LNCAP (cell line): ENCODE measurements at regions not wholly inside any gene's neighbourhood (a gene's known extent, or its start where the extent isn't known, plus 50 kb on each side); places are given as distances from the start of the nearest gene placed in this dataset.

ENCODE experiments used
- TF ChIP-seq, protein P1 (sequence below): fragments of 450-650 bp; IDR thresholded peaks from 2 replicates; pipeline ENCODE4 v1.5.1; 2017; ENCODE audit warnings: mild to moderate bottlenecking

DNA sequence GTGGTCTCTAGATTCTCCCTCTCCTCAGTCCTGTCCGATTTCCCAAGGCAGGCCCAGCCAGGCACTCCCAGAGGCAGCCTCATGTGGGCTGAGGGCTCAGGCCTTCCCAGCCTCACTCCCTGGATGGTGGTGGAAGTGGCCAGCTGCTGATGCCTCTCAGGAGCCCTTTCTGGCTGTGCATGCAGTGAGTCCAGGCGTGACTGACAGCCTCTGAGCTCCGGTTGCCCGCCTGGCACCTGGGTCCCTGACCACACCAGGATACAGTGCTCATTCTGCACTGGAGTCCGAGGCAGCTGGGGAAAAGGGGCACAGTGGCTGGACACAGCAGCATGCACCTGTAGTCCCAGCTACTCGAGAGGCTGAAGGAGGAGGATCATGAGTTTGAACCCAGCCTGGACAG is 132.6 kb downstream of the CUL2 start:
- TF ChIP-seq, protein P1, sequence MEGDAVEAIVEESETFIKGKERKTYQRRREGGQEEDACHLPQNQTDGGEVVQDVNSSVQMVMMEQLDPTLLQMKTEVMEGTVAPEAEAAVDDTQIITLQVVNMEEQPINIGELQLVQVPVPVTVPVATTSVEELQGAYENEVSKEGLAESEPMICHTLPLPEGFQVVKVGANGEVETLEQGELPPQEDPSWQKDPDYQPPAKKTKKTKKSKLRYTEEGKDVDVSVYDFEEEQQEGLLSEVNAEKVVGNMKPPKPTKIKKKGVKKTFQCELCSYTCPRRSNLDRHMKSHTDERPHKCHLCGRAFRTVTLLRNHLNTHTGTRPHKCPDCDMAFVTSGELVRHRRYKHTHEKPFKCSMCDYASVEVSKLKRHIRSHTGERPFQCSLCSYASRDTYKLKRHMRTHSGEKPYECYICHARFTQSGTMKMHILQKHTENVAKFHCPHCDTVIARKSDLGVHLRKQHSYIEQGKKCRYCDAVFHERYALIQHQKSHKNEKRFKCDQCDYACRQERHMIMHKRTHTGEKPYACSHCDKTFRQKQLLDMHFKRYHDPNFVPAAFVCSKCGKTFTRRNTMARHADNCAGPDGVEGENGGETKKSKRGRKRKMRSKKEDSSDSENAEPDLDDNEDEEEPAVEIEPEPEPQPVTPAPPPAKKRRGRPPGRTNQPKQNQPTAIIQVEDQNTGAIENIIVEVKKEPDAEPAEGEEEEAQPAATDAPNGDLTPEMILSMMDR, result no peak

DNA sequence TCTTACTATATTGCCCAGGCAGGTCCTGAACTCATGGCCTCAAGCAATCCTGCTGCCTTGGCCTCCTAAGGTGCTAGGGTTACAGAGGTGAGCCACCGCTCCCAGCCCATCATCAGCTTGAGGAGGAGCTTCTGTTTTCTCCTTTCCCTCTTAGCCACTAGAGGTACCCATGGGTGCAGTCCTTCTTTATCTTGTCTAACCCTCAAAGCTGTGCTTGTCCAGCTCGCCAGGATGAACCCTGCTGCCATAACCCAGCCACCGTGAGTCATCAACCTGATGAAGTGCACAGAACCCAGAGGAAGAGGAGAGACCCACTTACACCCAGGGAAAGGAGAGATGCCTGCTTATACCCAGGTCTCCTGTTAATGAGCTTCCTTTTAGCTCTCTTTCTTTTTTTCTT is 133.4 kb downstream of the CUL2 start:
- TF ChIP-seq, protein P1, result no peak

DNA sequence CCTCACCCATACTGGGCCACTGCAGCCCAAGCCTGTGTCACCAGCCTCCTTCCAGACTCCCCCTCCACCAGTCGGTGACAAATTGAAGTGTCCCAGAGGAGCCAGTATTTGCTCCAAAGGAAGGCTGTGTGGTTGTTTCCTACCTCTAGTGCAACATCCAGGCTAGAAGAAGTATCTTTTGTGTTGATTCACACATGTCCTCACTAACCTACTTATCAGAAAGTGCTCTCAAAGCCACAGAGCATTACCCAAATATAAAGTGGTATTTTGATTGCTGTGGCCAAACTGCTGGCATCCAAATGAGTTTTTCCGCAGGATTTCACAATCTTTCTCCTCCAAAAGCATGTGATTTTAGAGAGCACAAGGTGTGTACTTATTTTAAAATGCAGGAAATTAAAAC is 134.8 kb downstream of the CUL2 start:
- TF ChIP-seq, protein P1, result no peak

DNA sequence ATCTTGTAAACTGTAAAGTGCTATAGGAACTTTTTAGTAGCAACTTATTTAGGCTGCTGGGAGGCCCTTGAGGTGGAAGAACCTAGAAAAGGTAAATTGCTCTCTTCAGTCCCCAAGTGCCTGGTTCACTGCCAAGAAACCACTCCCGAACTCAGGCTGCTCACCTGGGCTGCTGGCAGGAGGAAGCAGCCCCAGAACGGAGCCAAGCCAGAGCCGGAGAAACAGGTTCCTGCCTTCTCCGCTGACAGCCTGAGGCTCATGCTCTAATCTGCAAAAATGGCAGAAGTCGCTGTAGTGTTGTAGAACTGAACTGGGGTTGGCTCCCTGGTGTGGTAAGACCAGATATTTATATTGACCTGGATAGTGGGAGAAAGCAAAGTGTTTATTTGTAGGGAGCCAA is 136.0 kb downstream of the CUL2 start:
- TF ChIP-seq, protein P1, result no peak

DNA sequence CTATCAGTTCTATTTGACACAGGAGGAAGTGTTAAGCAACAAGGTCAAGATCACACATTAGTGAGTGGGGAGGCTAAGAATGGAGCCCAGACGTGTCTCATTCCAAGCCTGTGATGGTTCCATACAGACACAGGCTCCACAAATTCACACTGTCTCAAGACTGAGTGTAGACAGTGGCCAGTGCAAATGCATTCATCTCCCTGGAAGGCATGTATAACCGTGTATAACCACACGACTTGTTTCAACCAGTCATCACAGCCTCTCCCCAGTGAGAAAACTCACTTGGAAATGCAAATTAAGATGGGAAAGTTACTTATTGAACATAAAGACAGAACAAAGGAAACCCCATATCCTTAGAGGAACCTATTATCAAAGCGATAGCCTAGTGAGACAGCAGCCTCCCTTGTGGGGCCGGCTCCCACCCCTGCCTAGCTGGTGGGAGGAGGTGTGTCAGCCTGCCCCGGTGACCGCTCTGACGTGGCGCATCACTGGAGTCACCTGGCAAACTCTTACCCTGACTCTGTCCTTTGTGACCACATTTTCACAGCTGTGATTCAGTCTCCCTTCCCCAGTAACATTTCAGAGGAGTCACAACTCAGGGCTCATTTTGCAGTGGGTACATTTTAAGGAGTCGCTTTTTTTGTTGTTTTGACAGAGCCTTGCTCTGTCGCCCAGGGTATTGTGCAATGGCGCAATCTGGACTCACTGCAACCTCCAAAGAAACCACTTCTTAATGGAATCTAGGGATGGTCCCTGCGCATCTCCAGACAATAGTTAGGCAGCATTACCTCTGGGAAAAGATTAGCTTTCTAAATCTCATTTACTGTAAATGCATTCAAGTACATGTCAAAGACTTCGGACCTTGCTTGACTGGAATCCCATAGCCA is 126.6 kb upstream of the PARD3 start:
- TF ChIP-seq, protein P1, result no peak

DNA sequence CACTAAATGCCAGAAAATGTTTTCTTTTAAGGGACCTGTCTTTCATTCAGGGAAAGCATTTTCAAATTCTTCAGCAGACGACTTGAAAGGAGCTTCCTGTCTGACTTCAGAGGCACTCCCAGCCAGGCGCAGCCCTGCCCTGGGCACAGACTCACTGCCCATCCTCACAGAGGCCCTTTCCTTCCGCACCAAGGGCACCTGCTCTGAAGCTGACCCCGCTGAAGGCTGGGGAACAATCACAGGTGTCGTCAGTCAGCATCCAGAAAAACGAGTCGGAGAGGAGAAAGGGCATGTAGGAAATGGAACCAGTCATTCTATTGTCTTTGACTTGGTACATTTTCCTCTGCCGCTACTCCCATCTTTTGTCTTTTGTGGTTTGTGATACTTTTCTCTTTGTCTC is 125.3 kb upstream of the PARD3 start:
- TF ChIP-seq, protein P1, result no peak

DNA sequence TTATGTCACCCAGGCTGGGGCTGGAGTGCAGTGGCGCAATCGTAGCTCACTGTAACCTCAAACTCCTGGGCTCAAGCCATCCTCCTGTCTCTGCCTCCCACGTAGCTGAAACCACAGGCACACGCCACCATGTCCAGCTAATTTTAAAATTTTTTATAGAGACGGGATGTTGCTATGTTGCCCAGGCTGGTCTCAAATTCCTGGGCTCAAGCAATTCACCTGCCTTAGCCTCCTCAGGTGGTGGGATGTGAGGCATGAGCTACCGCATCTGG is 123.2 kb upstream of the PARD3 start:
- TF ChIP-seq, protein P1, result no peak
